Aorta (tissue), 5 donors: ENCODE measurements at regions not wholly inside any gene's neighbourhood (a gene's known extent, or its start where the extent isn't known, plus 50 kb on each side); places are given as distances from the start of the nearest gene placed in this dataset.

Experiments
- ATAC-seq: fragments of 200-7000 bp; cut with Tn5 transposase; one replicate; pipeline ENCODE4 v1.9.1; 2022; ENCODE audit warnings: moderate library complexity; ENCODE audit not compliant: low FRiP score
- DNase-seq, 2 donors: peaks; one replicate each; pipeline ENCODE4 v3.0.0-alpha.2; 2020
- H3K27ac ChIP-seq, 2 donors: one replicate each; pipeline ENCODE4 v1.5.1; 2013; ENCODE audit warnings: low read length in 2 of 2, mild to moderate bottlenecking in 2 of 2, moderate library complexity in 2 of 2, control low read depth in 1 of 2, inconsistent platforms in 1 of 2, low read depth in 1 of 2
- H3K27me3 ChIP-seq, 2 donors: one replicate each; pipeline ENCODE4 v1.6.1; 2013; ENCODE audit warnings: control low read depth in 1 of 2, low read length in 1 of 2, mild to moderate bottlenecking in 1 of 2, moderate library complexity in 1 of 2; ENCODE audit not compliant: insufficient read depth in 2 of 2, control insufficient read depth in 1 of 2
- H3K36me3 ChIP-seq, 2 donors: one replicate each; pipeline ENCODE4 v1.6.1; 2013; ENCODE audit warnings: control low read depth in 1 of 2, low read length in 1 of 2, mild to moderate bottlenecking in 1 of 2; ENCODE audit not compliant: insufficient read depth in 2 of 2, control insufficient read depth in 1 of 2
- H3K4me1 ChIP-seq, 2 donors: one replicate each; pipeline ENCODE4 v1.6.1; 2013; ENCODE audit warnings: low read length in 2 of 2, control low read depth in 1 of 2, mild to moderate bottlenecking in 1 of 2, moderate library complexity in 1 of 2; ENCODE audit not compliant: insufficient read depth in 2 of 2, control insufficient read depth in 1 of 2
- H3K4me3 ChIP-seq, 2 donors: one replicate each; pipeline ENCODE4 v1.5.1; 2013; ENCODE audit warnings: low read length in 2 of 2, control low read depth in 1 of 2, mild to moderate bottlenecking in 1 of 2
- H3K9me3 ChIP-seq: one replicate; pipeline ENCODE4 v1.6.1; 2013; ENCODE audit warnings: mild to moderate bottlenecking, low read length; ENCODE audit not compliant: control insufficient read depth
- WGBS, 2 donors: extraction: QIAGEN DNeasy Blood & Tissue Kit; methylation state at CpG; one replicate each; pipeline ENCODE4 v1.1.7; 2013; 5-methylcytosine and 5-hydroxymethylcytosine counted together
- intact Hi-C, 2 donors: fragments of 100-400 bp; cut with DNase I; formaldehyde crosslinking; loops; one replicate each; pipeline versions ENCODE4 v1.14.2 to v1.15.0; 2022
- donor health status: healthy with polysubstance abuse.
- donor health status: Bipolar disorder and iron deficiency.
- donor health status: DM: no; HTN: no; CAD: no.
- donor health status: DM: no; HTN: no; CAD: no.
- donor health status: DM: yes; HTN: yes; CAD: no.

GRCh38 chr5:174667526-174667925 lies 56.9 kb upstream of the MSX2 start:
- H3K27me3 ChIP-seq, result no peaks in the 10 kb centered on the region
- peaks cover 2% of the 10 kb centered on the region for H3K9me3 ChIP-seq
- intact Hi-C loops, result no loop called here
- H3K4me3 ChIP-seq, result no peak overlapping the region
- H3K27ac ChIP-seq, result no peak overlapping the region
- H3K36me3 ChIP-seq, result no peaks in the 10 kb centered on the region
- ATAC-seq, result no peak
- 88 to 92% methylated on average over 2 of the region's 2 CpGs for WGBS, 2 donors
- no peak for DNase-seq
- no peaks in the 10 kb centered on the region for H3K4me1 ChIP-seq

- Histone ChIP-seq H3K9me3 (peaks cover 2% of the 10 kb centered on the region), H3K4me3 (no peak overlapping the region), H3K27ac (no peak overlapping the region), H3K36me3 (no peaks in the 10 kb centered on the region), H3K27me3 (no peaks in the 10 kb centered on the region), H3K4me1 (no peaks in the 10 kb centered on the region)
- WGBS, 2 donors, result 82 to 90% methylated on average over 5 of the region's 5 CpGs
- ATAC-seq (no peak), DNase-seq (no peak)
- intact Hi-C loops, result no loop called here
These were observed 56.0 kb upstream of the MSX2 start for GRCh38 chr5:174668349-174668748.
